ENCODE measurements at regions not wholly inside any gene's neighbourhood (a gene's known extent, or its start where the extent isn't known, plus 50 kb on each side); places are given as distances from the start of the nearest gene placed in this dataset.
"Not testable (repeated sequence)": the region's sequence is repeated elsewhere in the genome, so short reads cannot be mapped to it uniquely, and the experiment has no call there.

DNA sequence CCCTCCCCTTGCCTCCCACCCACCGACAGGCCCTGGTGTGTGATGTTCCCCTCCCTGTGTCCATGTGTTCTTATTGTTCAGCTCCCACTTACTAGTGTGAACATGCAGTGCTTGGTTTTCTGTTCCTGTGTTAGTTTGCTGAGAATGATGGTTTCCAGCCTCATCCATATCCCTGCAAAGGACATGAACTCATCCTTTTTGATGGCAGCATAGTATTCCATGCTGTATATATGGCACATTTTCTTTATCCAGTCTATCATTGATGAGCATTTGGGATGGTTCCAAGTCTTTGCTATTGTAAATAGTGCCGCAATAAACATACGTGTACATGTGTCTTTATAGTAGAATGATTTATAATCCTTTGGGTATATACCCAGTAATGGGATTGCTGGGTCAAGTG is 538.1 kb upstream of the ZNF804A start:
- H3K4me1 Mint-ChIP-seq; intact Hi-C loops (cut with micrococcal nuclease); H3K36me3 ChIP-seq (ENCODE audit: control insufficient read depth in 2 of 3, insufficient read depth in 3 of 3, low read length in 3 of 3); DNase-seq; POLR2A ChIA-PET; H3K9me3 ChIP-seq (ENCODE audit: control insufficient read depth in 2 of 3, low read length in 3 of 3); ATAC-seq; H3K27ac ChIP-seq (ENCODE audit: low read depth, low read length); H3K27me3 Mint-ChIP-seq; H3K36me3 Mint-ChIP-seq; H3K4me1 ChIP-seq (ENCODE audit: control insufficient read depth in 2 of 2, insufficient read depth in 2 of 2, low read length in 2 of 2); CTCF ChIA-PET; H3K4me3 ChIP-seq (ENCODE audit: low read length); H3K4me3 Mint-ChIP-seq; H3K27ac Mint-ChIP-seq; H3K27me3 ChIP-seq (ENCODE audit: control insufficient read depth in 2 of 2, insufficient read depth in 2 of 2, low read length in 2 of 2): not testable (repeated sequence)
- H3K9me3 Mint-ChIP-seq = peaks cover 0 to 20% (median 4%) of the 10 kb centered on the region in 11 donors

DNA sequence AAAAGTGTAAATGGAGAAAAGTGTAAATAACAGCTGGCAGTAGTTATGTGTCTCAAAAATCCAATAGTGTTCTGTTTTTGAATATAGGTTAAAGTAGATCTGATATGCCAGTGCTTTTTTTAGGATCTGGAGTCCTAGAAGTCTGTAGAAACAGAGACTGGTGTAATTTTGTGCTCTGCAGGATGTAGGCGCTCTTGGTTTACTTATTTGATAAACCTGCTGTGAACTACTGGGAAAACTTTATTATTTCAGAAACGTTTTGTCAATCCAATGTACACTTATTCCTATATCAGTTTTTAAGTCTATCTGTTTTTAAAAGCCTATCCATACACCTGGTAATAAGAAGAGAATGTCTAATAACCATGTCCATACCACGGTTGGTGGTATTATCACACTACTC is 530.8 kb upstream of the ZNF804A start:
- CTCF ChIA-PET = no interaction called here
- Mint-ChIP-seq H3K27me3 (no peaks in the 10 kb centered on the region), H3K4me1 (no peaks in the 10 kb centered on the region), H3K27ac (no peak overlapping the region), H3K4me3 (no peak overlapping the region), H3K36me3 (no peaks in the 10 kb centered on the region), H3K9me3 (peaks cover 0 to 11% (median 4%) of the 10 kb centered on the region in 11 donors)
- Histone ChIP-seq H3K4me1 (ENCODE audit: control insufficient read depth in 2 of 2, insufficient read depth in 2 of 2, low read length in 2 of 2) (no peaks in the 10 kb centered on the region), H3K27ac (ENCODE audit: low read depth, low read length) (no peak overlapping the region), H3K9me3 (ENCODE audit: control insufficient read depth in 2 of 3, low read length in 3 of 3) (no peaks in the 10 kb centered on the region), H3K4me3 (ENCODE audit: low read length) (no peak overlapping the region), H3K36me3 (ENCODE audit: control insufficient read depth in 2 of 3, insufficient read depth in 3 of 3, low read length in 3 of 3) (no peaks in the 10 kb centered on the region), H3K27me3 (ENCODE audit: control insufficient read depth in 2 of 2, insufficient read depth in 2 of 2, low read length in 2 of 2) (no peaks in the 10 kb centered on the region)
- intact Hi-C loops (cut with micrococcal nuclease) = no loop called here
- DNase-seq (no peak), ATAC-seq (no peak)
- POLR2A ChIA-PET = no interaction called here

GRCh38 chr2:184072470-184072869 is 525.9 kb upstream of the ZNF804A start:
- H3K4me1 Mint-ChIP-seq = no peaks in the 10 kb centered on the region
- ChIA-PET POLR2A (no interaction called here), CTCF (no interaction called here)
- H3K4me1 ChIP-seq (ENCODE audit: control insufficient read depth in 2 of 2, insufficient read depth in 2 of 2, low read length in 2 of 2) = no peaks in the 10 kb centered on the region
- no peak overlapping the region for H3K27ac Mint-ChIP-seq
- no peaks in the 10 kb centered on the region for H3K27me3 Mint-ChIP-seq
- H3K36me3 ChIP-seq (ENCODE audit: control insufficient read depth in 2 of 3, insufficient read depth in 3 of 3, low read length in 3 of 3) = no peaks in the 10 kb centered on the region
- peaks cover 0 to 5% (median 0%) of the 10 kb centered on the region in 11 donors for H3K9me3 Mint-ChIP-seq
- no peak overlapping the region for H3K4me3 Mint-ChIP-seq
- H3K36me3 Mint-ChIP-seq = no peaks in the 10 kb centered on the region
- intact Hi-C loops (cut with micrococcal nuclease) = no loop called here
- no peak for ATAC-seq
- no peaks in the 10 kb centered on the region for H3K9me3 ChIP-seq (ENCODE audit: control insufficient read depth in 2 of 3, low read length in 3 of 3)
- no peak overlapping the region for H3K4me3 ChIP-seq (ENCODE audit: low read length)
- no peak for DNase-seq
- H3K27ac ChIP-seq (ENCODE audit: low read depth, low read length) = no peak overlapping the region
- H3K27me3 ChIP-seq (ENCODE audit: control insufficient read depth in 2 of 2, insufficient read depth in 2 of 2, low read length in 2 of 2) = no peaks in the 10 kb centered on the region

DNA sequence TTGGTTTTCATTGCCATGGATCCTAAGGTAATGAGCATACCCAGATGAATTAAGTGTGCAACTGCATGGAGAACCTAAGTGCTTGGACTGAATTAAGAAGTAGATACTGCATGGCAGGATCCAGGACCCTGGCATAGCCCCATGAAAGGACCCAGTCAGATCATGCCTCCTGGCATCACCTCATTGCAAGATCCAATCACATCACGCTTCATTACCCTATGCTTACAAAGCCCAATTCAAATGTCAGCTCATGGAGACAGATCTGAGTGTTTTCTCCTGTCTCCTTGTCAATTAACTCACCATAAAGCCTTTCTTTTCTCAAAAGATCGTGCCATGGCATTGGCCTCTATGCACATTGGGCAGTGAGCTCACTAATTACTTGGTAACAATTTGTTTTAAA is 519.8 kb upstream of the ZNF804A start:
- H3K27ac Mint-ChIP-seq = no peak overlapping the region
- Histone ChIP-seq H3K36me3 (ENCODE audit: control insufficient read depth in 2 of 3, insufficient read depth in 3 of 3, low read length in 3 of 3) (no peaks in the 10 kb centered on the region), H3K27ac (ENCODE audit: low read depth, low read length) (no peak overlapping the region), H3K9me3 (ENCODE audit: control insufficient read depth in 2 of 3, low read length in 3 of 3) (no peaks in the 10 kb centered on the region), H3K4me1 (ENCODE audit: control insufficient read depth in 2 of 2, insufficient read depth in 2 of 2, low read length in 2 of 2) (no peaks in the 10 kb centered on the region), H3K27me3 (ENCODE audit: control insufficient read depth in 2 of 2, insufficient read depth in 2 of 2, low read length in 2 of 2) (no peaks in the 10 kb centered on the region), H3K4me3 (ENCODE audit: low read length) (no peak overlapping the region)
- ChIA-PET CTCF (no interaction called here), POLR2A (no interaction called here)
- H3K4me1 Mint-ChIP-seq = no peaks in the 10 kb centered on the region
- no peak overlapping the region for H3K4me3 Mint-ChIP-seq
- H3K9me3 Mint-ChIP-seq = peaks cover 0 to 27% (median 3%) of the 10 kb centered on the region in 11 donors
- intact Hi-C loops (cut with micrococcal nuclease) = no loop called here
- H3K27me3 Mint-ChIP-seq = no peaks in the 10 kb centered on the region
- no peaks in the 10 kb centered on the region for H3K36me3 Mint-ChIP-seq
- ATAC-seq (no peak), DNase-seq (no peak)

- H3K9me3 Mint-ChIP-seq = peaks cover 0 to 15% (median 0%) of the 10 kb centered on the region in 11 donors
- no peaks in the 10 kb centered on the region for H3K27me3 Mint-ChIP-seq
- intact Hi-C loops (cut with micrococcal nuclease) = no loop called here
- CTCF ChIA-PET = no interaction called here
- POLR2A ChIA-PET = no interaction called here
- DNase-seq = no peak
- no peak for ATAC-seq
- H3K4me3 Mint-ChIP-seq = no peak overlapping the region
- no peaks in the 10 kb centered on the region for H3K36me3 Mint-ChIP-seq
- Histone ChIP-seq H3K4me3 (ENCODE audit: low read length) (no peak overlapping the region), H3K27ac (ENCODE audit: low read depth, low read length) (no peak overlapping the region), H3K27me3 (ENCODE audit: control insufficient read depth in 2 of 2, insufficient read depth in 2 of 2, low read length in 2 of 2) (no peaks in the 10 kb centered on the region), H3K4me1 (ENCODE audit: control insufficient read depth in 2 of 2, insufficient read depth in 2 of 2, low read length in 2 of 2) (no peaks in the 10 kb centered on the region), H3K9me3 (ENCODE audit: control insufficient read depth in 2 of 3, low read length in 3 of 3) (no peaks in the 10 kb centered on the region), H3K36me3 (ENCODE audit: control insufficient read depth in 2 of 3, insufficient read depth in 3 of 3, low read length in 3 of 3) (no peaks in the 10 kb centered on the region)
- peaks cover 0 to 1% (median 0%) of the 10 kb centered on the region in 7 donors for H3K4me1 Mint-ChIP-seq
- H3K27ac Mint-ChIP-seq = no peak overlapping the region
Measured at GRCh38 chr2:184091456-184091855, 506.9 kb upstream of the ZNF804A start.

DNA sequence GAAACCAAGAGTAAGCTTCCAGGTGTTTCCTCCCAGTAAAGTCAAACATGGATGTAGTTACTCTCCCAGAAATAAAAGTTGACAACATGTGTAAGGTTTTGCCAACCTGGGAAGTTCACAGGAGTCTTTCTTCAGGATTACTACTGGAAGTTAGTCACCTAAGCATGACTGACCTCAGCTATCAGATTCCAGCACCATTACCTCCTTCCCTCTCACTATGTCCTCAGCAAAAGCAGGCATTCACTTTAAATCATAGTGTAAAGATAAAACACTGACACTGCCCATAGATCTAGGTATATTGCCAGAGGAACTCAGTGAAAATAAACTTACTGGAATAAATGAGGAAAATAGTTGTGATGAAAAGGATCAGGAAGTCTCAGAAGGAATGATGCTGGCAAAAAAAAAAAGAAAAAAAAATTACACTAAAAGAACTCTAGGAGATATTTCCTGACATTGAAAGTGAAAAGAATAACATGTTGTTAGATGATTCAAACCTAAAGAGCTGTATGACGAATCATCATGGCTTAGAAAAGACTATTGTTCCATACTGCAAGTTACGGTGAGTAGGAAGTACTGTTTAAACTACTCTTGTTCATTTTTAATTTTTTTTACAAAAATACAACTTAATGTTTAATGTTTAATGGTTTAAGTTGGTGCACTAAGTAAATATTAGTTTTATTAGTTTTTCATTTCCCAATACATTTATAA is 484.5 kb upstream of the ZNF804A start:
- no peak overlapping the region for H3K27ac ChIP-seq (ENCODE audit: low read depth, low read length)
- intact Hi-C loops (cut with micrococcal nuclease) = no loop called here
- no peak overlapping the region for H3K4me3 ChIP-seq (ENCODE audit: low read length)
- Mint-ChIP-seq H3K4me1 (no peaks in the 10 kb centered on the region), H3K27ac (no peak overlapping the region), H3K9me3 (peaks cover 0 to 11% (median 0%) of the 10 kb centered on the region in 11 donors), H3K4me3 (no peak overlapping the region), H3K27me3 (no peaks in the 10 kb centered on the region), H3K36me3 (no peaks in the 10 kb centered on the region)
- DNase-seq = no peak
- no peaks in the 10 kb centered on the region for H3K27me3 ChIP-seq (ENCODE audit: control insufficient read depth in 2 of 2, insufficient read depth in 2 of 2, low read length in 2 of 2)
- ChIA-PET POLR2A (no interaction called here), CTCF (no interaction called here)
- no peaks in the 10 kb centered on the region for H3K9me3 ChIP-seq (ENCODE audit: control insufficient read depth in 2 of 3, low read length in 3 of 3)
- no peaks in the 10 kb centered on the region for H3K36me3 ChIP-seq (ENCODE audit: control insufficient read depth in 2 of 3, insufficient read depth in 3 of 3, low read length in 3 of 3)
- no peaks in the 10 kb centered on the region for H3K4me1 ChIP-seq (ENCODE audit: control insufficient read depth in 2 of 2, insufficient read depth in 2 of 2, low read length in 2 of 2)
- no peak for ATAC-seq

DNA sequence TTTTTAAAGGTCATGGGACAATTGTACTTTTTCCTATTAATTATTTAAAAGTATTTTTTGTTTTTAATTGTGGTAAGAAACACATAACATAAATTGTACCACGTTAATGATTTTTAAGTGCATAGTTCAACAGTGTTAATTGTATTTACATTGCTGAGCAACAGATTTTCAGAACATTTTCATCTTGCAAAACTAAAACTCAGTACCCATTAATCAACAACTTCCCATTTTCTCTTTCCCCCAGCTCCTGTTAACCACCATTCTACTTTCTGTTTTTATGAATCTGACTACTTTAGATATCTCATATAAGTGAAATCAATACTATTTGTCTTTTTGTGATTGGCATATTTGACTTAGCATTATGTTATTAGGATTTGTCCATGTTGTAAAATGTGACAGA is 483.9 kb upstream of the ZNF804A start:
- H3K27me3 ChIP-seq (ENCODE audit: control insufficient read depth in 2 of 2, insufficient read depth in 2 of 2, low read length in 2 of 2) = no peaks in the 10 kb centered on the region
- CTCF ChIA-PET = no interaction called here
- H3K4me1 Mint-ChIP-seq = no peaks in the 10 kb centered on the region

More for the DNA sequence above, 483.9 kb upstream of the ZNF804A start:
- DNase-seq = no peak
- H3K4me3 ChIP-seq (ENCODE audit: low read length) = no peak overlapping the region
- POLR2A ChIA-PET = no interaction called here
- Mint-ChIP-seq H3K4me3 (no peak overlapping the region), H3K27me3 (no peaks in the 10 kb centered on the region), H3K27ac (no peak overlapping the region), H3K36me3 (no peaks in the 10 kb centered on the region), H3K9me3 (peaks cover 0 to 11% (median 0%) of the 10 kb centered on the region in 11 donors)
- intact Hi-C loops (cut with micrococcal nuclease) = no loop called here
- H3K36me3 ChIP-seq (ENCODE audit: control insufficient read depth in 2 of 3, insufficient read depth in 3 of 3, low read length in 3 of 3) = no peaks in the 10 kb centered on the region
- no peak for ATAC-seq
- no peaks in the 10 kb centered on the region for H3K4me1 ChIP-seq (ENCODE audit: control insufficient read depth in 2 of 2, insufficient read depth in 2 of 2, low read length in 2 of 2)
- no peaks in the 10 kb centered on the region for H3K9me3 ChIP-seq (ENCODE audit: control insufficient read depth in 2 of 3, low read length in 3 of 3)
- H3K27ac ChIP-seq (ENCODE audit: low read depth, low read length) = no peak overlapping the region

All from naive thymus-derived CD4-positive, alpha-beta T cell (primary cell).